Nephron (organoid): ENCODE measurements at regions not wholly inside any gene's neighbourhood (a gene's known extent, or its start where the extent isn't known, plus 50 kb on each side); places are given as distances from the start of the nearest gene placed in this dataset.

Experiments used
- H3K27ac Mint-ChIP-seq, 3 experiments: 2 replicates each; pipeline ENCODE4 v1.8.0; 2020; ENCODE audit warnings: mixed read lengths in 3 of 3, mild to moderate bottlenecking in 2 of 3, moderate library complexity in 1 of 3
- H3K27me3 Mint-ChIP-seq: 2 replicates; pipeline ENCODE4 v1.8.0; 2021; ENCODE audit warnings: low read depth, mild to moderate bottlenecking, moderate library complexity, mixed read lengths
- H3K36me3 Mint-ChIP-seq: 2 replicates; pipeline ENCODE4 v1.8.0; 2020; ENCODE audit warnings: low read depth, mixed read lengths
- H3K4me1 Mint-ChIP-seq: 2 replicates; pipeline ENCODE4 v1.8.0; 2020; ENCODE audit warnings: mixed read lengths
- H3K4me3 Mint-ChIP-seq, 3 experiments: 2 replicates each; pipeline ENCODE4 v1.8.0; 2020; ENCODE audit warnings: mild to moderate bottlenecking in 3 of 3, mixed read lengths in 3 of 3, moderate library complexity in 2 of 3
- H3K9me3 Mint-ChIP-seq: 2 replicates; pipeline ENCODE4 v1.8.0; 2020; ENCODE audit warnings: mixed read lengths
- CTCF ChIP-seq, 3 experiments: fragments of 200-600 bp; sonication (generic); IDR thresholded peaks; one replicate each; pipeline ENCODE4 v1.5.0; 2021; ENCODE audit warnings: antibody characterized with exemption in 3 of 3; ENCODE audit not compliant: unreplicated experiment in 3 of 3

- no peak for TF ChIP-seq CTCF (IDR thresholded peaks at IDR 0.05; ENCODE audit: unreplicated experiment in 3 of 3)
- peaks cover 2% of the 10 kb centered on the region for H3K9me3 Mint-ChIP-seq
- peaks cover 54% of the 10 kb centered on the region for H3K4me1 Mint-ChIP-seq
- H3K27me3 Mint-ChIP-seq: no peaks in the 10 kb centered on the region
- no peak overlapping the region for H3K4me3 Mint-ChIP-seq
- H3K27ac Mint-ChIP-seq: peak overlapping the region in 2 of 3 experiments; percentile 5 to 53
- H3K36me3 Mint-ChIP-seq: no peaks in the 10 kb centered on the region
These were observed 94.0 kb downstream of the CAVIN4 start for GRCh38 chr9:100671898-100672297.

GRCh38 chr9:100673249-100673648 lies 95.4 kb downstream of the CAVIN4 start:
- no peak for TF ChIP-seq CTCF (IDR thresholded peaks at IDR 0.05; ENCODE audit: unreplicated experiment in 3 of 3)
- H3K27me3 Mint-ChIP-seq: peaks cover 4% of the 10 kb centered on the region
- peaks cover 54% of the 10 kb centered on the region for H3K4me1 Mint-ChIP-seq
- H3K9me3 Mint-ChIP-seq: peaks cover 2% of the 10 kb centered on the region
- no peak overlapping the region for H3K4me3 Mint-ChIP-seq
- no peaks in the 10 kb centered on the region for H3K36me3 Mint-ChIP-seq
- peak overlapping the region; percentile 12 to 48 (median 20) for H3K27ac Mint-ChIP-seq

GRCh38 chr9:100674419-100675122 lies 96.7 kb downstream of the CAVIN4 start:
- H3K27ac Mint-ChIP-seq: peak overlapping the region; percentile 10 to 48 (median 30)
- peak overlapping the region in 1 of 3 experiments; percentile 43 for H3K4me3 Mint-ChIP-seq
- H3K27me3 Mint-ChIP-seq: peaks cover 4% of the 10 kb centered on the region
- no peaks in the 10 kb centered on the region for H3K9me3 Mint-ChIP-seq
- no peak for TF ChIP-seq CTCF (IDR thresholded peaks at IDR 0.05; ENCODE audit: unreplicated experiment in 3 of 3)
- no peaks in the 10 kb centered on the region for H3K36me3 Mint-ChIP-seq
- peaks cover 54% of the 10 kb centered on the region for H3K4me1 Mint-ChIP-seq

GRCh38 chr9:100679834-100680233 lies 102.0 kb downstream of the CAVIN4 start:
- Mint-ChIP-seq H3K4me3 (no peak overlapping the region), H3K27me3 (peaks cover 4% of the 10 kb centered on the region), H3K4me1 (peaks cover 13% of the 10 kb centered on the region), H3K36me3 (no peaks in the 10 kb centered on the region), H3K9me3 (no peaks in the 10 kb centered on the region), H3K27ac (no peak overlapping the region)
- TF ChIP-seq CTCF (IDR thresholded peaks at IDR 0.05; ENCODE audit: unreplicated experiment in 3 of 3): no peak

- peaks cover 3% of the 10 kb centered on the region for H3K9me3 Mint-ChIP-seq
- no peaks in the 10 kb centered on the region for H3K27me3 Mint-ChIP-seq
- no peaks in the 10 kb centered on the region for H3K36me3 Mint-ChIP-seq
- TF ChIP-seq CTCF (IDR thresholded peaks at IDR 0.05; ENCODE audit: unreplicated experiment in 3 of 3): no peak
- H3K27ac Mint-ChIP-seq: no peak overlapping the region
- H3K4me3 Mint-ChIP-seq: no peak overlapping the region
- H3K4me1 Mint-ChIP-seq: no peaks in the 10 kb centered on the region
These were observed 108.5 kb downstream of the CAVIN4 start for GRCh38 chr9:100686420-100686819.

GRCh38 chr9:100689635-100690034 lies 111.8 kb downstream of the CAVIN4 start:
- H3K9me3 Mint-ChIP-seq: peaks cover 3% of the 10 kb centered on the region
- H3K4me1 Mint-ChIP-seq: no peaks in the 10 kb centered on the region
- H3K4me3 Mint-ChIP-seq: no peak overlapping the region
- H3K27ac Mint-ChIP-seq: no peak overlapping the region
- no peaks in the 10 kb centered on the region for H3K36me3 Mint-ChIP-seq
- H3K27me3 Mint-ChIP-seq: no peaks in the 10 kb centered on the region
- no peak for TF ChIP-seq CTCF (IDR thresholded peaks at IDR 0.05; ENCODE audit: unreplicated experiment in 3 of 3)
